GM13977 (cell line): ENCODE measurements at regions not wholly inside any gene's neighbourhood (a gene's known extent, or its start where the extent isn't known, plus 50 kb on each side); places are given as distances from the start of the nearest gene placed in this dataset.

Experiments used
- DNase-seq: peaks from one replicate; pipeline ENCODE4 v3.0.0; 2012; ENCODE audit warnings: low spot score
- in situ Hi-C: fragments of 300-500 bp; cut with MboI; formaldehyde crosslinking; loops from one replicate; pipeline ENCODE4 v1.12.0; 2022; ENCODE audit warnings: low sequenced_read_pairs, low pct_unique_long_range_greater_than_20kb, mixed read lengths, inconsistent platforms; ENCODE audit not compliant: unreplicated experiment
- TF ChIP-seq, protein P1 (sequence below): IDR thresholded peaks from 2 replicates; pipeline ENCODE4 v1.5.1; 2012; ENCODE audit warnings: mild to moderate bottlenecking, control low read depth; ENCODE audit not compliant: insufficient read depth; ENCODE audit errors: extremely low read depth, missing control alignments

- in situ Hi-C loops, result no loop called here
- DNase-seq, result no peak
- TF ChIP-seq, protein P1, sequence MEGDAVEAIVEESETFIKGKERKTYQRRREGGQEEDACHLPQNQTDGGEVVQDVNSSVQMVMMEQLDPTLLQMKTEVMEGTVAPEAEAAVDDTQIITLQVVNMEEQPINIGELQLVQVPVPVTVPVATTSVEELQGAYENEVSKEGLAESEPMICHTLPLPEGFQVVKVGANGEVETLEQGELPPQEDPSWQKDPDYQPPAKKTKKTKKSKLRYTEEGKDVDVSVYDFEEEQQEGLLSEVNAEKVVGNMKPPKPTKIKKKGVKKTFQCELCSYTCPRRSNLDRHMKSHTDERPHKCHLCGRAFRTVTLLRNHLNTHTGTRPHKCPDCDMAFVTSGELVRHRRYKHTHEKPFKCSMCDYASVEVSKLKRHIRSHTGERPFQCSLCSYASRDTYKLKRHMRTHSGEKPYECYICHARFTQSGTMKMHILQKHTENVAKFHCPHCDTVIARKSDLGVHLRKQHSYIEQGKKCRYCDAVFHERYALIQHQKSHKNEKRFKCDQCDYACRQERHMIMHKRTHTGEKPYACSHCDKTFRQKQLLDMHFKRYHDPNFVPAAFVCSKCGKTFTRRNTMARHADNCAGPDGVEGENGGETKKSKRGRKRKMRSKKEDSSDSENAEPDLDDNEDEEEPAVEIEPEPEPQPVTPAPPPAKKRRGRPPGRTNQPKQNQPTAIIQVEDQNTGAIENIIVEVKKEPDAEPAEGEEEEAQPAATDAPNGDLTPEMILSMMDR, result no peak
Measured at GRCh38 chr12:107488666-107489065, 196.9 kb upstream of the PWP1 start.

DNA sequence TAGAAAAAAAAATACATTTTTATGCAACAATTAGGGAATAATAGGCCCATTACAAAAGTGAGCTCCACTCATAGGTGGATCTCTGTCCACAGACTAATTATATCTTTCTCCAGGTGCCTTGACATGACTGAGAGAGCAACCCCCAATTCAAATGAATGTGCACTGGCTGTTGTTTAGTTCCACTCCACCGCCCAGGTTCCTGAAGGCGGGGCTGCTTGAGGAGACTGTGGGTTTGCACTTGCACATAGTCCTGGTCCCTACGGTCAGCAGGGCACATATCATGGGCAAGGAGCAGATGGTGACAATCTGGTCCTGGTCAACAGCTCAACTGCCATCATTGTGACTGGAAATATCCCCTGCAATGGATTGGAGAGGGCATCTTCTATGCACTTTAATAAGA lies 195.6 kb upstream of the PWP1 start:
- no peak for DNase-seq
- in situ Hi-C loops, result no loop called here
- TF ChIP-seq, protein P1, result no peak

DNA sequence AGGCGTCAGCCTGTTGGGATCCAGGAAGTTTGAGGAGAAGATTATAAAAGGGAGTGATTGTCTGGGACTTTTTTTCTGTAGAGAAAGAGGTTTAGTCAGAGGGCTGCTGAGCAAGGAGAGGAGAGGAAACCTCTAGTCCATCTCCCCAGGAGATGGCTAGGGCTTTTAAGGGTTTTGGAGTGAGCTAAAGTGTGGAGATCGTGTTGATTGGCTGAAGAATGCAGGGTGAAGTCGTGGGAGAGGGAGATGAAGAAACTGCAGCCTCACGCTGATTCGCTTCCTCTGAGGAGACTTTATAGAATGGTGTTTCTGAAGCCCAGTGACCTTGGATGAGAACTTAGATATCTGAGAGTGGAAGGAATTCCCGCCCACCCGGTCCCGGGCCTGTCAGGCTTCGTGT lies 193.7 kb upstream of the PWP1 start:
- TF ChIP-seq, protein P1, result no peak
- in situ Hi-C loops, result no loop called here
- no peak for DNase-seq

GRCh38 chr12:107492393-107493134 lies 193.0 kb upstream of the PWP1 start:
- TF ChIP-seq, protein P1, result no peak
- no peak for DNase-seq
- in situ Hi-C loops, result no loop called here

DNA sequence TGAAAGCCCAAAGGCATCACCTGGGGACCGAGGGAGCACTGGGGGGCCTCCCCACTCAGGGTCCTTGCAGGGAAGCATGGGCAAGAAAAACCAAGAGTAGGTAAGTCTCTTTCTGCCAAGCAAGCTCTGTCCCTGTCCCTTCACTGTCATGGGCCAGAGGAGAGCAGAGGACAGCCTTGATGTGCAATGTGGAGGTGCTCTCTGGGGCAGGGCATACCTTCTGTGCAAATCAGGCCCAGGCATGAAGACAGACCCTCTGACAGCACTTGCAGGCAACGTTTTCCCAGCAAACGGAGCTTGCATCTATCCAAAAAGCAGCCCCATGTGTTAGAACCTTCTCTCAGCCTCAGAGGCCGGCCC lies 192.5 kb upstream of the PWP1 start:
- TF ChIP-seq, protein P1, result no peak
- no peak for DNase-seq
- in situ Hi-C loops, result no loop called here

DNA sequence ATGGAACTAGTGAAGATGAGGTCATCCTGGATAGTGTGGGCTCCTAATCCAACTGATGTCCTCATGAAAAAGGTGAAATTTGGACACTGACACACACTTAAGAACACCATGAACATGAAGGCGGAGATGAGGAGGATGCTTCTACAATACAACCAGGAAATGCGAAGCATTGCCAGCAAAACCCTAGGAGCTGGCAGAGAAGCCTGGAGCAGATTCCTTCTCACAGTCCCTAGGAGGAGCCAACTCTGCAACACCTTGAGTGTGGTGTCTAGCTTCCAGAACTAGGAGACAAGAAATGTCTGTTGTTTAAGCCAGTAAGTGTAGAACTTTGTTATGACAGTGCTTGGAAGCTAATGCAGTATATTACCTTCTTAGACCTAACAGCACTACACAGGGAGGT lies 191.9 kb upstream of the PWP1 start:
- no peak for DNase-seq
- TF ChIP-seq, protein P1, result no peak
- in situ Hi-C loops, result no loop called here
